Cerebellar nuclear complex (tissue), 1 donor: ENCODE measurements at regions not wholly inside any gene's neighbourhood (a gene's known extent, or its start where the extent isn't known, plus 50 kb on each side); places are given as distances from the start of the nearest gene placed in this dataset.

Experiments
- DNase-seq, 2 experiments: peaks; one replicate each; lab custom pipeline; 2025; lab: John Stamatoyannopoulos, UW

DNA sequence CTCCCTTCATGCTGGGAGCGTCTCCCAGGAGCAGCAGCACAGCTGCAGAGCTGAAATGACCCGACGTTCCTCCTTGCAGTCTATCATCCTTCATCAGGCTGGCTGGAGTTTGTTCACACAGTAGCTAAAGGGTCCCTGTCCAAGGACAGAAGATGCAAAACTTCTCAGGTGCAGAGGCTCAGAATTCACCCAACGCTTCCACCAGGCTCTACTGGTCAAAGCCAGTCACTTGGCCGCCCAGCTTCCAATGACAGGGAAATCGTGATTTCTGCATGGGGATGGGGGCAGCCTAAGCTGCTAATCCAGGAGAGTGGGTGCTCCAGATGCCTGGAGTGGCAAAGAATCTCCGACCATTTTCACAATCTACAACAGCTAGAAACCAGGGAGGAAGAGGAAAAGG lies 97.0 kb upstream of the SALL3 start:
- no peak for DNase-seq

DNA sequence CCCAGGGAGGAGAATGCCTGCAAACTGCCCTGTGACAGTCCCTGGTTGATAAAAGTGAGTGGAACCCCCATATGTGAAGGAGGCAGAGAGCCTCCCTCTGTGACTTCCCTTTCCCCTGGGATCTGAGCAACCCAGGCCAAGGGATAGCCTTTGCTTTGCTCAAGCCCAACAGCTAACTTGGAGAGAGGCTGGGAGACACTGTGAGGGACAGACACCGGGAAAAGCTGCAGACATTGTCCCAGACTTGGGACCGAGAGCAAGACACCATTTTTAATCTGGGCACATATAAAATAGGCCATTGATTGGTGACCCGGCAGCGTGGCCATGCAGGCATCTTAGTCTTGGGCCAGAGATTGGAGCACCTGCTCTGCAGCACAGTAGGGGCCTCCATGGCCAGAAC lies 96.1 kb upstream of the SALL3 start:
- DNase-seq, result no peak

DNA sequence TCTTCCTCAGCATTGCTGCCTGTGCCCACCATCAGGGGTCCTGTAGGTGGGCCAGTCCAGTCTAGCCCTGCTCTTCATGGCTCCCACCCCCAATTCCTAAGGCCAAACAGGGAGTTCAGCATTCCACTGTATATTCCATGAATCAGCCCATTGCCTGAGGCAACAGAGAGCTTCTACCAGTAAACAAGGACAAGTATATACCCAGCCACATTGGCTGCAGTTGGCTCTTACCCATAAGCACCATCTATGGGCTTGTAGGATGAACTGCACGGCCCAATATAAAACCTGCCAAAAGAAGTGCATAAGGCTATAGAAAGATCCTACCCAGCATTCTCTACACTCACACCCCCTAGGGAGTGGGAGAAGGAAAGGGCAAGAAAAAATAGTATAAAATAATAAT lies 95.1 kb upstream of the SALL3 start:
- no peak for DNase-seq

DNA sequence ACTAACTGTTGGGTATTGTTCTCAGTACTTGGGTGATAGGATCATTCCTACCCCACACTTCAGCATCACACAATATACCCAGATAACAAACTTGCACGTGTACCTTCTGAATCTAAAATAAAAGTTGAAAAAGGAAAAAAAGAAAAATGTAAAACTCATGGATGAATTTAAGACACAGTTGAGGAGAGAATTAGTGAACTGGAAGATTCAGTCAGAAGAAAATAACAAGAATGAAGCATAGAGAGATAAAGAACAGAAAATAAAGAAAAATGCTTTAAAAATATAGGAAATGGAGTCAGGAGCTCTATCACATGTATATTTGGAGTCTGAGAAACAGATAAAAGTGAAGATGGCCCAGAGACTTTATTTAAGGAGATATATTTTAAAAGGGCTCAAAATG lies 90.4 kb upstream of the SALL3 start:
- DNase-seq, result no peak

DNA sequence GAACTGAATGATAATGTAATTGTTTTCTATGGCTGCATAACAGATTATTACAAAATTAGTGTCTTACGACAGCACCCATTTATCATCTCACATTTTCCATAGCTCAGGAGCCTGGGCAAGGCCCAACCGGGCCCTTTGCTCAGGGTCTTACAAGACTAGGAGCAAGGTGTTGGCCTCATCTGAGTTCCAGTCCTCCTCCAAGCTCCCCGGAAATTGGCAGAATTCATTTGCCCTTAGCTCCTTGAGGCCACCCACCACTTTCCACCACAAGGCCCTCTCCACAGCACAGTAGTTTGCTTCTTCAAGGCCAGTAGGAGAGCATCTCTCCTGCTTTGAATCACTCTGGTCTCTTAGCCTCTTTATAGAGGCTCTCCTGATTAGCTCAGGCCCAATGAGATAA lies 89.2 kb upstream of the SALL3 start:
- DNase-seq, result no peak

DNA sequence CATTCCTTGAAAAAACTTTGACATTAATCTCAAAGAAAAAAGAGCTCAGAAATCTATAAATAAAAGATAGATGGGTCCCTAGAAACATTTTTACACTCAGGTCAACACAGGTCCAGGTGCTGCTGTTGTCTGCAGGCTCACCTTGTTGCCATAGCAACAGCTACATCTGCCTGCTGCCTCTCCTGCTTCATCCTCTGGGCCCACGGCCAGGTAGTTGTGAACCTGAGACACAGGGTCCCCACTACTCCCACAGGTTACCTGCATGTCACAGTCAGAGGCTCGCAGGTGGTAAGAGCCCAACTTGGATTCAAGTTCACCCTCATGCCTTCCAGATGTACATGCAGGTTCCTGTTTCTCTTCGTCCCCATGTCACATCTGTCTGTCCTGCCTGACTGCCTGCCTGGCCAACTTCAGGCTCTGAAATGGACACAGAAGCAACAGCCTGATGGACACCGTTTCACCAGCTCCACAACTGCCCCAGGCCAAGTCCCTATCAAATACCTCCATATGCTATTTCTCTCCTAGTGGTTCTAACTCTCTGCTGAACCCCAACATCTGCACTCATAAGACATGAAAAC lies 88.3 kb upstream of the SALL3 start:
- DNase-seq, result no peak

DNA sequence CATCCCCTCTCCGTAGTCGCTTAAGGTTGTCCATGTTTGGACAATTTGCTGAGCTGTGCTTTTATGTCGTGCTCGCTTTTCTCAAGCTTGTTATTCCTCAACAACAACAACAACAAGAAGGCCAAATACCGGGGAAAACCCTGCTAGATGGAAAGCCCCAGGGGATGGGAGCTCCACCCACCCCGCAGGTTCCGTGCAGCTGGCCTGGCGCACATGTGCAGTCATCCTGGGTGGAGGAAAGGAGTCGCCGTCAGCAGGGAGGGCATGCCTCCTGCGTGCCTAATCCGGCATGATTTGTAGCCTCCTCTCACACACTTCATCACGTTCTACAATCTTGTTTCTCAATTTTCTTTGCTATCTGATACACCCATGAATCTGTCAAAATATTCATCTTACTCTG lies 87.4 kb upstream of the SALL3 start:
- no peak for DNase-seq

DNA sequence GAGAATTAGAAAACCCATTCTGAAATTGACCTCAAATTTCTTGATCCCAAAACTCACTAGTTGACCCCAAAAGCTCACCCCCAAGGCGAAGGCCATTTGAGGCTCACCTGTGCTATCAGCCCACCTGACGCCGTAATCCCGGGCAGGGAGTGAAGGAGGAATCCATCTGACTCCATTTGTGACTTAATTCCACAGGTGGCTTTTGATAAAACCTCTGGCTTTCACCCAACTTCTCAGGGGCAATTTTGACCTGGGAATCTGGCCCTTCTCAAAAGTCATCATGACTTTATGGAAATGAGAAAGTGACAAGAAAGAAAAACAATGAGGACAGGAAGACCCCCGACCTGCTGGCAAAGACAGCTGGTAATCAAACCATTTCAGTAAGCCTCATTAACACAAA lies 86.9 kb upstream of the SALL3 start:
- no peak for DNase-seq

DNA sequence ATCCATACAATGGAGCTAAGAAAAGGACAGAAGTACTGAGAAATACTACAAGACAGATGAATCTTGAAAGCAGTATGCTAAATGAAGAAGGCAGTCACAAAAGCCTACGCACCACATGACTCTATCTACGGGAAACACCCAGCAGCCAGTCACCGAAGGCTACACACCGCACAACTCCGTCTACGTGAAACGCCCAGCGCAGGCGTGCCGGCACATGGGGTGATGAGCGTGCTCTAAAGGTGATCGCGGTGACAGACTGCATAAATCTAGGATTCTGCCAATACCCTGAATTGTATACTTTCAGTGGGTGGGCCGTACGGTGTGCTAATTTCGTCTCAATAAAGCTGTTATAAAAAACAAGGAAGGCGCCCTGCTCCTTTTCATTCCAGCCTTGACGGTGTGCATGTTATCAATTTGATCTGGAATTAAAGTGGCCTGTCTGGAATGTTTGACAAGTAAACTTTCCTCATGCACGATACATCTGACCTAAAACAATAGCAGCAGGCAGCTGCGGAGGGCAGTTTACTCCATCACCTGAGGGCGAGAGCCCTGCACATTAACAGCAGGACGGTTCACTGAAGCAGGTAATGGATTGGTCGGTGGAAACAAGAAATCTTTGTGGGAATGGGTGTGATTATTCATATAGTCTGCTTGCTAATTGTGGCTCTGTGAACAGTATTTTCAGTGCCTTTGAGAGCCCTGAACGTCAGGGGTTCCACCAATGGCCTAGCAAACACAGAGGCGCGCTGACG lies 86.2 kb upstream of the SALL3 start:
- DNase-seq, result no peak

DNA sequence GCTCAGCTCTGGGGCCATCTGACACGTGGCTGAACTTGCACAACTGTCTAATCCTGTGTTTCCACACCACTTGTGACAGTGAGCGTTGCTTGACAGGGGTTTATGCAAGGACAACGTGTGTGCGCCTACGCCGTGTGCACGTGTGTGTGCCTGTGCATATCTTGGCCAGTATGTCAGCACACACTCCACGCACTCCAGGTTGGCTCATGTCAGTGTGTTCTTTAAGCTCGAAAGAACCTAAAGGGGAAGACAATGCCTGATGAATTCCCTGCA lies 85.6 kb upstream of the SALL3 start:
- no peak for DNase-seq

DNA sequence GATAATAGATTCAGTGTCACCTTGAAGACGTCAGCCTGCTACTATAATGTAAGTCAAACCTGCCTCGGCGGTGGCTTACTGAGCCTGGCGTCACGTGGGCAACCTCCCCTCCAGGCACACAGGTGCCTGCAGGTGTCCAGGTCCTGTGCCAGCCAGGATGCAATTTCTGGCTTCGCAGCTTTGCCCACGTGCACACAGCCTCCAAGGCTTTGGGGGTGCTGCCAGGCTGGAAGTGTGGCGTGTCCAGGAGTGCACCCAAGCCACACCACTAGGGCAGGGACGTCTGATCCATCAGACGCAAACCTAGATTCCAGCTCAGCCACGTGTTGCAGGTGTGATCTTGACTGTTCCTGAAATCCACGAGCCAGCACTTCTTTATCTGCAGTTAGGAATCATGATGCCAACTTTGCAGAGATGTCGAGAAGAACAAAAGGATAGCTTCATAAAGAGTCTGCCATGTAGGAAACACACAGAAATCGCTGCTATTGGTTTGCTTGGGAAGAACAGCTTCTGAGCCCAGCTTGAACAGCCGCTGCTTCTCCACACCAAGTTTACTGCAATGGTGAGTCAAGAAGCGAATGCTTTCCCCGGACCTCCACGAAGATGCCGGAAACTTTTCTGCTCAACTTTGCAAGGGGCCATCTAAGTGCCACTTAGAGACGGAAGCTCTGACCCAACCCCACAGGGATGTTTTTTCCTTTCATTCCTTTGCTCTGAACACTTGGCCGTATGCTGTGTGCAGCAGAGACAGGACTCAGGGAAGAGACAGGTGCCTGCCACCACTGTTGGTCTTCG lies 84.2 kb upstream of the SALL3 start:
- no peak for DNase-seq

DNA sequence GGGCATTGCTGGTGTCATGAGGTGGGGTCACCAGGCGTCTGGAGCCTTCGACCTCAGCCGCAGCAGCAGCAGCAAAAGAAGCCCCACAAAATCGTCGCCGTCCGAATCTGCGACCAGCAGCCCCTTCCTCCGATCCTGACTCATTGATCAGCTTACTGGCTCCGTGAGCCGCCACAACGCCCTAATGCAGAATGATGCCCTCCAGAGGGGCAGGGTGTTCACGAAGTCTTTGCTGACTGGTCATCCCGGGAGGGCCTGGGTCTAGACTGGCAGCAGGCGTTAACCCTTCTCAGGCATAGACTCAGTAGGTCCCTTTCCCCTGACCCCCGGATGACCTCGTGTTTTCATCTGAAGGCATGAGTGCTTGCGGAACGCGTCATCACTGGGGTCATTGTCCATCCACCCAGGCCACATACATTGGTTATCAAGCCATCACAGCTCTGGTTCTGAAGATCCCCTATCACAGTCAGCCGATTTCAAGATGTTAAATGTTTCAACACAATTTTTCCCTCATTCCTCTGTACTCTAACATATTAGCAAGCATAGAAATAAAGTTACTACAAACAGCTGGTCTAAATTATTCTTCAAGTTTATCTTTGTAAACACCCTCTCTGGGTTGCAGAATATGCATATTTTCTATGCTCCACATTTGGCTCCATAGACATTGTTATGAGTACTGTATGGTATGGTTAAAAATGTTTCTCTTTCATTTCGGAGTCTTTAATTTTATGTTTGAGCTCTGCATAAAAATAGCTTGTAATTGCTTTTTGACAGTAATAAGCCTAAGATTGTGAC lies 83.3 kb upstream of the SALL3 start:
- DNase-seq, result no peak

DNA sequence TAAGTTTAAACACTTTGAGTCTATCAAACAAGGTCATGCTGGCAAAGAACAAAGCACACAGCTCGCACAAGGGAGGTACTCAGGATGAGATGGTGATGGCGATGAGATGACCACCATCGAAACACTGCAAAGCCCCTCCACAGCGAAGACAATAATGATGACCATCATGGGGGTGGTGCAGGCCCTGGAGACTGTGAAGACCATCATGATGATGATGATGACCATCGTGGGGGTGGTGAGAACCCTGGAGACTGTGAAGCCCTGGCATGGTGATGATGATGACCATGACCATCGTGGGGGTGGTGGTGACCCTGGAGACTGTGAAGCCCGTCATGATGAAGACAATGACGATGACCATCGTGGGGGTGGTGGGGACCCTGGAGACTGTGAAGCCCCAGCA lies 81.6 kb upstream of the SALL3 start:
- DNase-seq, result no peak

DNA sequence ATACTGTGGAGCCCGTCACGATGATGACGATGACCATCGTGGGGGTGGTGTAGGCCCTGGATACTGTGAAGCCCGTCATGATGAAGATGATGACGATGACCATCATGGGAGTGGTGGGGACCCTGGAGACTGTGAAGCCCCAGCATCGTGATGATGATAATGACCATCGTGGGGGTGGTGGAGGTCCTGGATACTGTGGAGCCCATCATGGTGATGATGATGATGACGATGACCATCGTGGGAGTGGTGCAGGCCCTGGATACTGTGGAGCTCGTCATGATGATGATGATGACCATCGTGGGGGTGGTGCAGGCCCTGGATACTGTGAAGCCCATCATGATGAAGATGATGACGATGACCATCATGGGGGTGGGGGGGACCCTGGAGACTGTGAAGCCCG lies 81.0 kb upstream of the SALL3 start:
- DNase-seq, result no peak

DNA sequence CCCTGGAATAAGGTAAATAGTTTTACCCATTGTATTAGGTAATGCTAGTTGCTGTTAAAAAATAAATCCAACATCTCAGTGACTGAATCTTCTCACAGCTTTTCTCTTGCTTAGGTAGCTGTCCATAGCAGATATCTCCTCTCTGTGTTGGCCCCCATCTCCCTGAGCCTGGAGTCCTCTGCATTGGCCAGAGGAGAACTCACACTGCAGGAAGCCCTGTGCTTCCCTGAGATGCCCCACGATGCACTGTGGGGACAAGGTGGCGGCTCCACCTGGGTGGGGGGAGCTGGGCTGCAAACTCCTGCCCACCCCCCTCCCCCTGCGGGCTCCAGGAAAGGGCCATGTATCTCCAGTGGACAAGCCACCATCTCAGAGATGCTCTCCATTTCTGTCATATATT lies 80.4 kb upstream of the SALL3 start:
- DNase-seq, result no peak

DNA sequence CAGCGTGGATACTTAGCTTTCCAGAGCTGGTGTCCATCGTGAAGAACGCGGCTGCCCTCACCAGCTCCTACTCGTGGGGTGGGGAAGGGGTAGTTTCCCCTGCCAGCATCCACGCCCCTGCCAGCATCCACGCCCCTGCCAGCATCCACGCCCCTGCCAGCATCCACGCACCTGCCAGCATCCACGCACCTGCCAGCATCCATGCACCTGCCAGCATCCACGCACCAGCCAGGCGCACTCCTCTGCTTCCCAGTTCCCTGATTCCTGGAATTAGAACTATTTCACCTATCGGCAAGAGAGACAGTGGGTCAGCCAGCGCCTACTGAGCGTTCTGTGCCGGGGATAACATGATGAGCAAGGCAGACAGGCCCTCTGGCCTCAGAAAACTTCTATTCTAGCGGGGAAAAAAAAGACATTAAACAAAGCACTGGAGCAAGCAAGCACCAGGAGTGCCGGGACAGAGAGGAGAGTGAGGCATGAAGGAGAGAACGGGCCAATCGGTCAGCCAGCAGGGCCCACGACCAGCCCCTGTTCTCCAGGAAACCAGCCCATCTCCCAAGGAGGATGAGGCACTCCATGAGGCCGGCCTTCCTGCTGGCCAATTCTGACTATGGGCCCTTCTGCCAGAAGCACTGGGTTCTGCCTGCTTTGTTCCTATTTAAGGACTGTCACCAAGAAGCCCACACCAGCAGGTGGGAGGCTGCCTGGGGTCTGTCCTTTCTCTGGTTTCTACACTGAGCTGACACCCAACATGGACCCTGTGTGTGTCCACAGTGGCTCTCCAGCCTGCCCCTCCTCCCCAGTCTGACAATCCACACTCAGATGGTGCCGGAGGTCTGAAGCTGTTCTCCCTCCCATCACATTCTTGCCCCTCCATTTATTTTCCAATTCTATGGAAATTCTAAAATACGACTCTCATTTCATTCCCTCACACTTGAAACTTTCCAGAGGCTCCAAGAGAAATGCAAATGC lies 78.4 kb upstream of the SALL3 start:
- DNase-seq, result no peak

DNA sequence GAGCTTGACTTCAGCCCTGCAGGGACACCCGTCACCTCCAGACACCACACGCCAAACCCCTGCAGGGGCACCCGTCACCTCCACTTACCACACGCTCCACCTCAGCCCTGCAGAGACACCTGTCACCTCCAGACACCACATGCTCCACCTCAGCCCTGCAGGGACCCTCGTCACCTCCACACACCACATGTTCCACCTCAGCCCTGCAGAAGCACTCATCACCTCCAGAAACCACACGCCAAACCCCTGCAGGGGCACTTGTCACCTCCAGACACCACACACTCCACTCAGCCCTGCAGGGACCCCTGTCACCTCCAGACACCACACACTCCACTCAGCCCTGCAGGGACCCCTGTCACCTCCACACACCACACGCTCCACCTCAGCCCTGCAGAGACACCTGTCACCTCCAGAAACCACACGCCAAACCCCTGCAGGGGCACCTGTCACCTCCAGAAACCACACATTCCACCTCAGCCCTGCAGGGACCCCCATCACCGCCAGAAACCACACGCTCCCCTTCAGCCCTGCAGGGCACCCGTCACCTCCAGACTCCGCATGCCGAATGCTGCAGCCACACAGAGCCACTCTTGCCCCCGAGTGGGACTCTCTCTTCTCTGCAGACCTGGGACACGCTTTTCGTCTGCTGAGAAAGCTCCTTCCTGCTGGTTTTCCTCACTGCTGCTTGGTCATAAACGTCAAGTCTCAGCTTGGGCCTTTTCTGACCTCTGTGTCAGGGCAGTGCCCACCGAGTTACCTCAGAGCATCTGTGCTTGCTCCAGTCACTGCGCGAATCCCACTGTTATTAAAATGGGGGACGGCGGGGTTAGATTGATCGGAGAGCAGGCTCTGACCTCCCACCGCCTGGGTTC lies 77.5 kb upstream of the SALL3 start:
- no peak for DNase-seq

DNA sequence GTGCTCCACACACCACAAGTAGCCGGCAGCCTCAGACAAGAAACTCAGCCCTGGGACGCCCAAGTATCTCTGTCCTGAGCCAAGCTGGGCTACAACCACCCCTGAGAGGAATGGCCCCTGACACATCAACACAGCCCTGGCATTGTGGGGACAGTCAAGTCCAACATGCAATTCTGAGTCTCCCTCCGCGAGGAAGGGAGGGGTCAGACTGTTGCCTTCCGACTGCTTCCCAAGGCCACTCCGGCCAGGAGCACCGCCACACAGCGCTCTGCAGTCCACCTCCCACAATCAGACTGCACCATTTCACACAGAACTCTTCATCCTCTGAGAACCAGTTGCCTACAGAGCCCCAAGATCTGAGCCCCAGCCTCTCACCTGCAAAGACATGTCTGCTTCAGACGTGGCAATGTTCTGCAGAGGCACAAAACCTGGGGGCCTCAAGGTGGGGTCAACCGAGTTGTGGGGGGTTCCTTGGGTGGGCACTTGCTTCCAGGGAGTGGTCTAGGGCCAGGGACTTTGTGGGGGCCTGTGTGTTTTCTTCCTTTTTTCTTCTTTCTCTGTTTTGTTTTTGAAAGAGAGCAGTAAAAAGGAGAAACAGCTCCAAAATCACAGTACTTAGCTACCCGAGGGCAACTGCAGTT lies 76.7 kb upstream of the SALL3 start:
- DNase-seq, result no peak

DNA sequence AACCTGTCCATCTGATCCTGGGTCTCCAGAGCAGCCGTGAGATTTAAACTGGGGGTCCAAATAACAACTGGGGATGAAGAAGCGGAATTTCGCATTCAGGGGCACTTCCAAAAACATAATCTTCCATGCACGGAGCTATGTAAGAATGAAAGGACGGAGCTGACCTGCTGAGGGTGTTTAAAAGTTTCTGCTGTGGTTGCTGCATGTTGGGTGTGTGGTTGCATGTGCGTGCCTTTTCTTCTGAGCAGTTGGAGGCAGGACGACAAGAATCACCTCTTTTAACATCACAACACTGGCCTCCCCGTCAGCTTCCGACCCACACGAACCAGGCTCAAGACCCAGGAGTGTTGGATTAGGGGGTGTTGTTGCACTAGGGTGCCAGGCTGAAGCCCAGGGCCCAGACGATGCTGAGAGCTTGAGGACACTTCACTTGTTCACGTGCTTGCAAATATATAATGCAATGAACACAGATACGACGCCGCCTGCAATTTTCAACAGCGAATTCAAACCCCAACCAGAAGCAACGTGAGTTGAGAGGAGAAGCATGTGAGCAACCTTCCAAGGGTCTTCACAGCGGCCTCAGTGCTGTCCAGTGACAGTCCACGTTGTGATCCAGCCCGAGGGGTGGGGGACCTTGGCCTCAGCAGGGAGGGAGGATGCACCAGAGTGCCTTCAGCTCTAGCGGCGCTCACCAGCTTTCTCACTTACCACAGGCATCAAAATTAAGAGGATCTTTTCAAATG lies 76.0 kb upstream of the SALL3 start:
- DNase-seq, result no peak

DNA sequence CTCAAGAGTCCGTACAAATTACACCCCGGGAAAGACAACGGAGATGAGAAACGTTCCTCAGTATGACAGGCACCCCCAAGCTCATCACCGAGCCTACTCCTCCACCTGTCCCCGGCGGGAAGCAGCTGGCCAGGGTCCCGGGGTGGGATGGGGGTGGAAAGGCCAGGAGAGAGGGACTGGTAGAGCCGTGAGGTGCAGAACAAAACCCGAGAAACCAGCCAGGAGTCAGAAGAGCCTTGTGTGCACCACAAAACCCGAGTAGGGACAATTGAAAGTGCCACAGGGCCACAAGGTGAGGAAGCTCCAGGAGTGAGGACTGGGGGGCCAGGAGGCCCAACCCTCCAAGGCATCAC lies 75.5 kb upstream of the SALL3 start:
- no peak for DNase-seq
